ENCODE measurements at regions not wholly inside any gene's neighbourhood (a gene's known extent, or its start where the extent isn't known, plus 50 kb on each side); places are given as distances from the start of the nearest gene placed in this dataset.
A peak's percentile ranks its signal among the peaks of the same experiment; 100 is the strongest.

GRCh38 chrX:128848374-128848773 is 674.9 kb downstream of the SMARCA1 start:
- DNase-seq = no peak
- Histone ChIP-seq H3K27me3 (replicated peaks) (no peaks in the 10 kb centered on the region), H3K36me3 (replicated peaks) (no peaks in the 10 kb centered on the region), H3K4me3 (ENCODE audit: low read depth, low read length) (no peak overlapping the region), H3K27ac (no peak overlapping the region)
- in situ Hi-C loops (cut with HindIII; ENCODE audit: low pct_ligation_motif_present, low sequenced_read_pairs) = no loop called here
- no peak for TF ChIP-seq CTCF (IDR thresholded peaks at IDR 0.05; ENCODE audit: low read depth, low read length, missing control alignments)

- H3K36me3 ChIP-seq (replicated peaks) = no peaks in the 10 kb centered on the region
- no peaks in the 10 kb centered on the region for H3K27me3 ChIP-seq (replicated peaks)
- no peak for TF ChIP-seq CTCF (IDR thresholded peaks at IDR 0.05; ENCODE audit: low read depth, low read length, missing control alignments)
- in situ Hi-C loops (cut with HindIII; ENCODE audit: low pct_ligation_motif_present, low sequenced_read_pairs) = no loop called here
- H3K27ac ChIP-seq = no peak overlapping the region
- DNase-seq = no peak
- no peak overlapping the region for H3K4me3 ChIP-seq (ENCODE audit: low read depth, low read length)
Observed at GRCh38 chrX:128846385-128846784, 676.9 kb downstream of the SMARCA1 start.

GRCh38 chrX:128818690-128819089 is 704.6 kb downstream of the SMARCA1 start:
- in situ Hi-C loops (cut with HindIII; ENCODE audit: low pct_ligation_motif_present, low sequenced_read_pairs) = no loop called here
- no peaks in the 10 kb centered on the region for H3K36me3 ChIP-seq (replicated peaks)
- no peak for TF ChIP-seq CTCF (IDR thresholded peaks at IDR 0.05; ENCODE audit: low read depth, low read length, missing control alignments)
- DNase-seq = no peak
- H3K27me3 ChIP-seq (replicated peaks) = no peaks in the 10 kb centered on the region
- no peak overlapping the region for H3K27ac ChIP-seq
- H3K4me3 ChIP-seq (ENCODE audit: low read depth, low read length) = no peak overlapping the region

GRCh38 chrX:128816919-128817318 is 706.4 kb downstream of the SMARCA1 start:
- Histone ChIP-seq H3K27ac (no peak overlapping the region), H3K36me3 (replicated peaks) (no peaks in the 10 kb centered on the region), H3K4me3 (ENCODE audit: low read depth, low read length) (no peak overlapping the region), H3K27me3 (replicated peaks) (no peaks in the 10 kb centered on the region)
- DNase-seq = no peak
- in situ Hi-C loops (cut with HindIII; ENCODE audit: low pct_ligation_motif_present, low sequenced_read_pairs) = no loop called here
- peak; percentile 13 for TF ChIP-seq CTCF (IDR thresholded peaks at IDR 0.05; ENCODE audit: low read depth, low read length, missing control alignments)

- H3K27ac ChIP-seq = no peak overlapping the region
- no peak overlapping the region for H3K4me3 ChIP-seq (ENCODE audit: low read depth, low read length)
- in situ Hi-C loops (cut with HindIII; ENCODE audit: low pct_ligation_motif_present, low sequenced_read_pairs) = no loop called here
- no peak for TF ChIP-seq CTCF (IDR thresholded peaks at IDR 0.05; ENCODE audit: low read depth, low read length, missing control alignments)
- no peaks in the 10 kb centered on the region for H3K36me3 ChIP-seq (replicated peaks)
- no peak for DNase-seq
- H3K27me3 ChIP-seq (replicated peaks) = no peaks in the 10 kb centered on the region
Observed at GRCh38 chrX:128807367-128807766, 715.9 kb downstream of the SMARCA1 start.

- Histone ChIP-seq H3K36me3 (replicated peaks) (no peaks in the 10 kb centered on the region), H3K4me3 (ENCODE audit: low read depth, low read length) (no peak overlapping the region), H3K27ac (no peak overlapping the region), H3K27me3 (replicated peaks) (no peaks in the 10 kb centered on the region)
- DNase-seq = no peak
- TF ChIP-seq CTCF (IDR thresholded peaks at IDR 0.05; ENCODE audit: low read depth, low read length, missing control alignments) = no peak
- in situ Hi-C loops (cut with HindIII; ENCODE audit: low pct_ligation_motif_present, low sequenced_read_pairs) = no loop called here
Observed at GRCh38 chrX:128805236-128805635, 718.1 kb downstream of the SMARCA1 start.
